ENCODE measurements at regions not wholly inside any gene's neighbourhood (a gene's known extent, or its start where the extent isn't known, plus 50 kb on each side); places are given as distances from the start of the nearest gene placed in this dataset.

DNA sequence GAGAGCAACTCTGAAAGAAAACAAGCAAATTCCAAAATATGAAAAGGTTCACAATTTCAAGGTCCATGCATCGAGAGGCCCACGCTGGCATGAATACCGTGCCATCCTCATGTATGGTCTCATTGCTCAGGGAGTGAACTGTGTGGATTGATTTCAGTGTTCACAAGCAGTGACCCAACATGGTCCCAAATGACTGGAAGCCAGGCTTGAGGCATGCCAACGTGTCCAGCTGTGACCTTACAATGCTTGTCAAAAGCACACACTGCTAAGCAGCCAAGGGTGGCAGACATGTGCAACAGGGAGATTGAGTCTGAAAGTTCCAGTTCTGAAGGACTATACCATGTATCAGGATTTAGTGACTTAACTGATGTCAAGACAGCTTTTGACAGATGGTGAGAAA, 58.7 kb upstream of the CLDN24 start:
- Histone ChIP-seq H3K4me1 (peaks cover 3% of the 10 kb centered on the region), H3F3A (ENCODE audit: low read depth) (no peaks in the 10 kb centered on the region), H3K27ac (no peak overlapping the region), H4K20me1 (ENCODE audit: low read depth) (no peaks in the 10 kb centered on the region), H3K79me2 (ENCODE audit: low read depth) (no peaks in the 10 kb centered on the region), H3K4me2 (no peak overlapping the region), H2AFZ (replicated peaks) (no peak overlapping the region), H3K4me3 (no peak overlapping the region), H3K9me3 (ENCODE audit: low read depth) (no peaks in the 10 kb centered on the region), H3K36me3 (no peaks in the 10 kb centered on the region), H3K27me3 (no peaks in the 10 kb centered on the region), H3K9ac (no peak overlapping the region)
- peaks cover 27% of the 10 kb centered on the region for H3K9me3 Mint-ChIP-seq
- peaks cover under 1% of the 10 kb centered on the region for H3K36me3 Mint-ChIP-seq
- peaks cover 4% of the 10 kb centered on the region for H3K27me3 Mint-ChIP-seq (ENCODE audit: insufficient read depth, low read depth)
- no peak overlapping the region for H3K4me3 Mint-ChIP-seq
- no peak for DNase-seq (ENCODE audit: low spot score)
- no peak overlapping the region for H3K27ac Mint-ChIP-seq
- TF ChIP-seq, protein P1, sequence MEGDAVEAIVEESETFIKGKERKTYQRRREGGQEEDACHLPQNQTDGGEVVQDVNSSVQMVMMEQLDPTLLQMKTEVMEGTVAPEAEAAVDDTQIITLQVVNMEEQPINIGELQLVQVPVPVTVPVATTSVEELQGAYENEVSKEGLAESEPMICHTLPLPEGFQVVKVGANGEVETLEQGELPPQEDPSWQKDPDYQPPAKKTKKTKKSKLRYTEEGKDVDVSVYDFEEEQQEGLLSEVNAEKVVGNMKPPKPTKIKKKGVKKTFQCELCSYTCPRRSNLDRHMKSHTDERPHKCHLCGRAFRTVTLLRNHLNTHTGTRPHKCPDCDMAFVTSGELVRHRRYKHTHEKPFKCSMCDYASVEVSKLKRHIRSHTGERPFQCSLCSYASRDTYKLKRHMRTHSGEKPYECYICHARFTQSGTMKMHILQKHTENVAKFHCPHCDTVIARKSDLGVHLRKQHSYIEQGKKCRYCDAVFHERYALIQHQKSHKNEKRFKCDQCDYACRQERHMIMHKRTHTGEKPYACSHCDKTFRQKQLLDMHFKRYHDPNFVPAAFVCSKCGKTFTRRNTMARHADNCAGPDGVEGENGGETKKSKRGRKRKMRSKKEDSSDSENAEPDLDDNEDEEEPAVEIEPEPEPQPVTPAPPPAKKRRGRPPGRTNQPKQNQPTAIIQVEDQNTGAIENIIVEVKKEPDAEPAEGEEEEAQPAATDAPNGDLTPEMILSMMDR (IDR thresholded peaks at IDR 0.05): no peak
- TF ChIP-seq EZH2phosphoT487 (IDR thresholded peaks at IDR 0.05): no peak
- TF ChIP-seq EZH2 (IDR thresholded peaks at IDR 0.05): no peak
- peaks cover under 1% of the 10 kb centered on the region for H3K4me1 Mint-ChIP-seq

DNA sequence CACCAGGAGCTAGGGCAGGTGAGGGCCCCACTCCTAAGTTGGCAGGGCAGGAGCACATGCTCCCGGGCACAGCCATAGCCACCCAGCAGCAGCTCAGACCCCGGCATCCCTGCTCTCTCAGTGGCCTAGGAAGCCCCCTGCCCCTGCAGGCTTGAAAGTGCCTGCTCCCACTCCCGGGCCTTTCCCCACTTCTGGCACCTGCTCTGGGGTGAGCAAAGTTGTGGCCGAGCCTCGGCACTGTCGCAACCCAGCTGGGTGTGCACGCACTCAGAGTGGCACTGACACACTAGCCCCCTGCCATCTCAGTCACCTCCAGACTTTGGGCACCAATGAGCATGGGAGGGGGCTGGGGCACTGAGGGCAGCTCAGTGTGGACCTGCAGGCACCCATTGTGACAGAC, 60.8 kb upstream of the CDKN2AIP start:
- H3K9me3 ChIP-seq (ENCODE audit: low read depth): no peaks in the 10 kb centered on the region
- no peak for DNase-seq (ENCODE audit: low spot score)
- no peak overlapping the region for H3K4me3 ChIP-seq
- no peaks in the 10 kb centered on the region for H3K79me2 ChIP-seq (ENCODE audit: low read depth)
- no peaks in the 10 kb centered on the region for H3K4me1 Mint-ChIP-seq
- no peak overlapping the region for H3K9ac ChIP-seq
- H3F3A ChIP-seq (ENCODE audit: low read depth): no peaks in the 10 kb centered on the region
- H3K36me3 Mint-ChIP-seq: no peaks in the 10 kb centered on the region
- H4K20me1 ChIP-seq (ENCODE audit: low read depth): no peaks in the 10 kb centered on the region
- no peaks in the 10 kb centered on the region for H3K36me3 ChIP-seq
- H3K27me3 Mint-ChIP-seq (ENCODE audit: insufficient read depth, low read depth): peaks cover 5% of the 10 kb centered on the region
- H3K27ac Mint-ChIP-seq: no peak overlapping the region
- no peak overlapping the region for H3K27ac ChIP-seq
- TF ChIP-seq, protein P1 (IDR thresholded peaks at IDR 0.05): no peak
- TF ChIP-seq EZH2phosphoT487 (IDR thresholded peaks at IDR 0.05) (no peak), EZH2 (IDR thresholded peaks at IDR 0.05) (no peak)
- H3K4me3 Mint-ChIP-seq: no peak overlapping the region
- no peaks in the 10 kb centered on the region for H3K27me3 ChIP-seq
- H3K4me2 ChIP-seq: no peak overlapping the region
- no peaks in the 10 kb centered on the region for H3K4me1 ChIP-seq
- H2AFZ ChIP-seq (replicated peaks): no peak overlapping the region
- H3K9me3 Mint-ChIP-seq: peaks cover 16% of the 10 kb centered on the region

DNA sequence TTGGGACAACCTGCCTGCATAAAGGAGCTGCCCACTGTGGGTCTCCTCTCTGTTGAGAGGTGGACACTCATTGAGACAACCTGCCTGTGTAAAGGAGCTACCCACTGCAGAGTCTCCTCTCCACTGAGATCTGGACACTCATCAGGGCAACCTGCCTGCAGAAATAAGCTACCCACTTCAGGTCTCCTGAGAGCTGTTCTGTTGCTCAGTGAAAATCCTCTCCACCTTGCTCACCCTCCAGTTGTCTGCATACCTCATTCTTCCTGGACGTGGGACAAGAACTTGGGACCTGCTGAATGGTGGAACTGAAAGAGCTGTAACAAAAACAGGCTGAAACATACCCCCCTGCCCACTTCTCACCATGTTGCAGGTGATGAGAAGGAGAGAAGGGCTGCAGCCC, 59.9 kb upstream of the CDKN2AIP start:
- no peaks in the 10 kb centered on the region for H3K79me2 ChIP-seq (ENCODE audit: low read depth)
- no peaks in the 10 kb centered on the region for H4K20me1 ChIP-seq (ENCODE audit: low read depth)
- no peak overlapping the region for H3K4me3 Mint-ChIP-seq
- H3K4me1 ChIP-seq: no peaks in the 10 kb centered on the region
- DNase-seq (ENCODE audit: low spot score): no peak
- H3F3A ChIP-seq (ENCODE audit: low read depth): no peaks in the 10 kb centered on the region
- H2AFZ ChIP-seq (replicated peaks): no peak overlapping the region
- peaks cover 5% of the 10 kb centered on the region for H3K27me3 Mint-ChIP-seq (ENCODE audit: insufficient read depth, low read depth)
- H3K9ac ChIP-seq: no peak overlapping the region
- no peaks in the 10 kb centered on the region for H3K9me3 ChIP-seq (ENCODE audit: low read depth)
- TF ChIP-seq EZH2phosphoT487 (IDR thresholded peaks at IDR 0.05): no peak
- TF ChIP-seq, protein P1 (IDR thresholded peaks at IDR 0.05): no peak
- no peak for TF ChIP-seq EZH2 (IDR thresholded peaks at IDR 0.05)
- no peak overlapping the region for H3K27ac ChIP-seq
- H3K36me3 ChIP-seq: no peaks in the 10 kb centered on the region
- H3K9me3 Mint-ChIP-seq: peaks cover 11% of the 10 kb centered on the region
- H3K4me3 ChIP-seq: no peak overlapping the region
- H3K4me2 ChIP-seq: no peak overlapping the region
- no peaks in the 10 kb centered on the region for H3K27me3 ChIP-seq
- no peaks in the 10 kb centered on the region for H3K4me1 Mint-ChIP-seq
- H3K27ac Mint-ChIP-seq: no peak overlapping the region
- H3K36me3 Mint-ChIP-seq: no peaks in the 10 kb centered on the region

Data from neural progenitor cell (in vitro differentiated cells).